Neural crest cell (in vitro differentiated cells): ENCODE measurements at regions not wholly inside any gene's neighbourhood (a gene's known extent, or its start where the extent isn't known, plus 50 kb on each side); places are given as distances from the start of the nearest gene placed in this dataset.

Experiments
- DNase-seq: peaks from one replicate; pipeline ENCODE4 v3.0.0; 2021; ENCODE audit warnings: low read depth, mixed read lengths, low spot score
- H3K27ac Mint-ChIP-seq: one replicate; pipeline ENCODE4 v1.8.0; 2021; ENCODE audit warnings: mild to moderate bottlenecking, mixed read lengths; ENCODE audit not compliant: unreplicated experiment
- H3K27me3 Mint-ChIP-seq: 2 replicates; pipeline ENCODE4 v1.8.0; 2021; ENCODE audit warnings: low read depth, mild to moderate bottlenecking, mixed read lengths
- H3K36me3 Mint-ChIP-seq: 2 replicates; pipeline ENCODE4 v1.8.0; 2021; ENCODE audit warnings: low read depth, mild to moderate bottlenecking, mixed read lengths
- H3K4me1 Mint-ChIP-seq: 2 replicates; pipeline ENCODE4 v1.8.0; 2021; ENCODE audit warnings: mixed read lengths
- H3K4me3 Mint-ChIP-seq: one replicate; pipeline ENCODE4 v1.8.0; 2021; ENCODE audit warnings: mild to moderate bottlenecking, mixed read lengths
- H3K9me3 Mint-ChIP-seq: 2 replicates; pipeline ENCODE4 v1.8.0; 2021; ENCODE audit warnings: mixed read lengths
- CTCF ChIP-seq: fragments of 200-600 bp; sonication (generic); conservative IDR thresholded peaks from 2 replicates; pipeline ENCODE4 v1.5.0; 2021; ENCODE audit warnings: antibody characterized with exemption, mild to moderate bottlenecking

DNA sequence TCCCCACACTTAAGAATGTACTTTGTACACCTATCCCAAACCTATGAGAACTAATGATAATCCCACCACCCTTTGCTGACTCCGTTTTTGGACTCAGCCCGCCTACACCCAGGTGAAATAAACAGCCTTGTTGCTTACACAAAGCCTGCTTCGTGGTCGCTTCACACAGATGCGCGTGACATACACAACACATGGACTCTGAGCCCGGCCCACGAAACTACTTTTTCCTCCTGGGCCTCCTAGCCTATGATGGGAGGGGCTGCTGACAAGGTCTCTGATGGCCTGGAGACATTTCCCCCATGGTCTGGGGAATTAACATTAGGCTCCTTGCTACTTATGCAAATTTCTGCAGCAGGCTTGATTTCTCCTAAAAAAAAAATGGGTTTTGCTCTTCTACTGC lies 1176.4 kb upstream of the RAG2 start:
- no peak for TF ChIP-seq CTCF
- no peak for DNase-seq
- Mint-ChIP-seq H3K4me3 (no peak overlapping the region), H3K36me3 (no peaks in the 10 kb centered on the region), H3K27me3 (no peaks in the 10 kb centered on the region), H3K9me3 (peaks cover 2% of the 10 kb centered on the region), H3K4me1 (no peaks in the 10 kb centered on the region), H3K27ac (no peak overlapping the region)

DNA sequence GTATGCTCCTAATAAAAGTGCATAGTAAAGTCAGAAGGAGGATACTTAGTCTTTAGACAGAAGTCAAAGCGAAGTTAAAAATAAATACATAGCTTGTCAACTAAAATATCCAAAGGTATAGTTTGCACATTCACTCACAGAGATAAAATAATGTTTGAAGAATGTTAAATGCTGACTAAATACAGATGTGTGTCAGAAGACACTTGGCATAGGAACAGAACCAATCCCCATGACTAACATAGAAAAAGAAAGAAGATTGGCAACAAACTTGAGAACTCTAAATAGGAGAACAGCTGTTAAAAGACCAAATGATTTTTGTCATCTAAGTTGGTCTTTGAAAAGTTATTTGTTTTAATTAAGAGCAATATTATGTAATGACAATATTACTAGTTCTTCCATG lies 1172.1 kb upstream of the RAG2 start:
- H3K4me3 Mint-ChIP-seq: no peak overlapping the region
- H3K27me3 Mint-ChIP-seq: no peaks in the 10 kb centered on the region
- TF ChIP-seq CTCF: no peak
- H3K36me3 Mint-ChIP-seq: no peaks in the 10 kb centered on the region
- peaks cover 7% of the 10 kb centered on the region for H3K9me3 Mint-ChIP-seq
- DNase-seq: no peak
- no peak overlapping the region for H3K27ac Mint-ChIP-seq
- no peaks in the 10 kb centered on the region for H3K4me1 Mint-ChIP-seq

- H3K27me3 Mint-ChIP-seq: no peaks in the 10 kb centered on the region
- H3K27ac Mint-ChIP-seq: no peak overlapping the region
- no peaks in the 10 kb centered on the region for H3K4me1 Mint-ChIP-seq
- no peaks in the 10 kb centered on the region for H3K36me3 Mint-ChIP-seq
- no peak for TF ChIP-seq CTCF
- H3K4me3 Mint-ChIP-seq: no peak overlapping the region
- no peak for DNase-seq
- H3K9me3 Mint-ChIP-seq: peaks cover 5% of the 10 kb centered on the region
These were observed 1164.0 kb upstream of the RAG2 start for GRCh38 chr11:37762079-37762478.

DNA sequence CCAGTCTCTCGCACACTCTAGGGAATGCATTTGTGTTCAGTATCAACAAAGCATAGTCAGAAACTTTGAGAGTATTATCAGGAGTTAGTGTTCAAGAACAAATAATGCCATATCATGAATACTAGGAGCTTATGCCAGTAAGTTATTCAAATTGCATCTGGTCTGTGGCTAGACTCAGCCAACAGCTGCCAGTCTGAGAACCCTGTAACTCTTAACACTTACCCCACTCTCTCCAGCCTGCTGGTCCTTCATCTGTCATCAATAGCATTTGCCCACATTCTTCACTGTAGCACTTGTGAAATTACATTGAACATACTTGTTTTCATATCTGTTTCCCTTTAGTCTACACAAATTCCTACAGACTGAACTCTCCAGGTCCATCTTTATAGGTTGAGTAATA lies 1157.5 kb upstream of the RAG2 start:
- H3K9me3 Mint-ChIP-seq: peaks cover 6% of the 10 kb centered on the region
- H3K36me3 Mint-ChIP-seq: no peaks in the 10 kb centered on the region
- no peaks in the 10 kb centered on the region for H3K4me1 Mint-ChIP-seq
- TF ChIP-seq CTCF: no peak
- no peak overlapping the region for H3K4me3 Mint-ChIP-seq
- no peak for DNase-seq
- H3K27ac Mint-ChIP-seq: no peak overlapping the region
- no peaks in the 10 kb centered on the region for H3K27me3 Mint-ChIP-seq

DNA sequence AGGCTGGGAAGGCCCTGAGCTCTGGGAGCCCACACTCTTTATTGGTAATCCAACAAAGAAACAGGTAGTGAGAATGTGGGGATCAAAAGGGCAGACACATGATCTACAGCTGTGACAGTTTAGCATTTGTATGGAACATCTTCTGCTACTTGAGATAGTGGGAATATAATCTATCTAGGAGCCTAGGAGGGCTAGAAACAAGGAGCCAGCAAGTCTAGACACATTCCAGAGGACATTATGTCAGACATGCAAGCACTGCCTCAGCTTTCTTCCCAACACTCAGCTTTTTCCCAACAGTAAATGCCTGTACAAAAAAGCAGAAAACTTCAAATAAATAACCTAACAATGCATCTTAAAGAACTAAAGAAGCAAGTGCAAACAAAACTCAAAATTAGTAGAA lies 1150.6 kb upstream of the RAG2 start:
- no peaks in the 10 kb centered on the region for H3K4me1 Mint-ChIP-seq
- no peak for TF ChIP-seq CTCF
- H3K27ac Mint-ChIP-seq: no peak overlapping the region
- H3K27me3 Mint-ChIP-seq: no peaks in the 10 kb centered on the region
- no peaks in the 10 kb centered on the region for H3K36me3 Mint-ChIP-seq
- peaks cover 8% of the 10 kb centered on the region for H3K9me3 Mint-ChIP-seq
- H3K4me3 Mint-ChIP-seq: no peak overlapping the region
- no peak for DNase-seq

DNA sequence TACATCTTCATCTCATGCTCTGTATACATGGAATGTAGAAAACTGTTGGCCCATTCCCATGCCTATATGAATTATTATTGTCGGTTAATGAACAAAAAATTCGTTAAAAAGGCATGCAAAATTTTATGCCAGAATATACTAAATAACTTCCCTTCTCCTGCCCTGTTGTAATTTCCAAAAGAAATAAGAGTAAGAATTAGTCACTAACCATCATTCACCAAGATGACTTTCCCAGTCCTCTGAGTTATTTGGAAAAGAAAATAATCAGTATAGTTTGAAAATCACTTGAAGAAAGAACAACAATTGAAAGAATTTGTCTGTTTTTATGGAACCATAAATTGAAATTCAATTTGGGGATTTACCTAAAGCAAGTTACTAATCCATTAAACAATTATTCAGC lies 1149.1 kb upstream of the RAG2 start:
- Mint-ChIP-seq H3K27me3 (no peaks in the 10 kb centered on the region), H3K4me3 (no peak overlapping the region), H3K9me3 (peaks cover 8% of the 10 kb centered on the region), H3K27ac (no peak overlapping the region), H3K36me3 (no peaks in the 10 kb centered on the region), H3K4me1 (no peaks in the 10 kb centered on the region)
- TF ChIP-seq CTCF: no peak
- DNase-seq: no peak
